ENCODE measurements at regions not wholly inside any gene's neighbourhood (a gene's known extent, or its start where the extent isn't known, plus 50 kb on each side); places are given as distances from the start of the nearest gene placed in this dataset.

- no peak for TF ChIP-seq CTCF (IDR thresholded peaks at IDR 0.05; ENCODE audit: low read depth, low read length, poor library complexity, severe bottlenecking)
- no peak for TF ChIP-seq EZH2phosphoT487 (IDR thresholded peaks at IDR 0.05; ENCODE audit: borderline replicate concordance, low read length)
Observed at GRCh38 chr15:59894835-59895234, 109.3 kb upstream of the FOXB1 start.

Data from DOHH2 (cell line).